Suprapubic skin (tissue), 4 donors: ENCODE measurements at regions not wholly inside any gene's neighbourhood (a gene's known extent, or its start where the extent isn't known, plus 50 kb on each side); places are given as distances from the start of the nearest gene placed in this dataset.

Experiments used
- DNase-seq, 2 donors: peaks; one replicate each; pipeline ENCODE4 v3.0.0-alpha.2; 2019; ENCODE audit warnings: low spot score in 2 of 2
- H3K27ac ChIP-seq: fragments of 200-600 bp; sonication (generic); one replicate; pipeline ENCODE4 v1.5.1; 2019
- H3K27me3 ChIP-seq: fragments of 200-600 bp; sonication (generic); one replicate; pipeline ENCODE4 v1.5.1; 2019
- H3K36me3 ChIP-seq: fragments of 200-600 bp; sonication (generic); one replicate; pipeline ENCODE4 v1.5.1; 2019
- H3K4me1 ChIP-seq: fragments of 200-600 bp; sonication (generic); one replicate; pipeline ENCODE4 v1.5.1; 2019
- H3K4me3 ChIP-seq: fragments of 200-600 bp; sonication (generic); one replicate; pipeline ENCODE4 v1.5.1; 2019; ENCODE audit warnings: mild to moderate bottlenecking
- H3K9me3 ChIP-seq: fragments of 200-600 bp; sonication (generic); one replicate; pipeline ENCODE4 v1.5.1; 2019
- EP300 ChIP-seq: sonication (generic); formaldehyde crosslinking; IDR thresholded peaks from one replicate; pipeline ENCODE4 v1.6.1; 2017; ENCODE audit warnings: antibody characterized with exemption
- POLR2A ChIP-seq, 2 donors: fragments of 450-650 bp; IDR thresholded peaks; one replicate each; pipeline ENCODE4 v1.6.1; 2017; ENCODE audit warnings: antibody characterized with exemption in 2 of 2, mild to moderate bottlenecking in 2 of 2, moderate library complexity in 2 of 2
- POLR2AphosphoS5 ChIP-seq, 3 donors: sonication (generic); formaldehyde crosslinking; IDR thresholded peaks; one replicate each; pipeline ENCODE4 v1.6.1; 2017; ENCODE audit warnings: antibody characterized with exemption in 3 of 3
- WGBS: methylation state at CpG from one replicate; pipeline ENCODE4 v1.1.5; 2018; 5-methylcytosine and 5-hydroxymethylcytosine counted together
- TF ChIP-seq, protein P1 (sequence below), 2 donors: fragments of 200-600 bp in 1 of 2; fragments of 450-650 bp in 1 of 2; sonication (generic) in 1 of 2; IDR thresholded peaks; one replicate each; pipeline ENCODE4 v1.5.1; 2016 to 2019; ENCODE audit warnings: antibody characterized with exemption in 2 of 2, mild to moderate bottlenecking in 1 of 2, moderate library complexity in 1 of 2

DNA sequence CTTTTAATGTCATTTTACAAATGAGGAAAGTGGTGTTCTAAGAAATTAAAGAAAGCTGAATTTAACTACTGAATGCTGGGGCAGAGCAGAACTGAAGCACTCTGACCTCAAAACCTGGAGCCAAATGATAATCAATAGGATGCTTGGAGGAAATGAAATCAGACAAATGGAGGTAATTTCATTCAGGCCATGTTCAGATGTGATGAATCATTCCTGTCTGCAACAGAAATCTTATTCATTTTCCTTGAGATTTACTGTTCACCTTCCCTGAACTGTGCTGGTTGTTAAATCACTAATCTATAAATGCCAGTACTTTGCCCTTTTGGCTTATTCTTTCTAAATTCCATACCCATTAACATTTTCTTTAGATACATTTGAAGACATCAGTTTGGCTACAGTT is 85.6 kb upstream of the SNX7 start:
- no peaks in the 10 kb centered on the region for H3K9me3 ChIP-seq
- no peak overlapping the region for H3K4me3 ChIP-seq
- no peak overlapping the region for H3K27ac ChIP-seq
- no peak for DNase-seq
- TF ChIP-seq POLR2AphosphoS5 (IDR thresholded peaks at IDR 0.05), result no peak
- TF ChIP-seq, protein P1, sequence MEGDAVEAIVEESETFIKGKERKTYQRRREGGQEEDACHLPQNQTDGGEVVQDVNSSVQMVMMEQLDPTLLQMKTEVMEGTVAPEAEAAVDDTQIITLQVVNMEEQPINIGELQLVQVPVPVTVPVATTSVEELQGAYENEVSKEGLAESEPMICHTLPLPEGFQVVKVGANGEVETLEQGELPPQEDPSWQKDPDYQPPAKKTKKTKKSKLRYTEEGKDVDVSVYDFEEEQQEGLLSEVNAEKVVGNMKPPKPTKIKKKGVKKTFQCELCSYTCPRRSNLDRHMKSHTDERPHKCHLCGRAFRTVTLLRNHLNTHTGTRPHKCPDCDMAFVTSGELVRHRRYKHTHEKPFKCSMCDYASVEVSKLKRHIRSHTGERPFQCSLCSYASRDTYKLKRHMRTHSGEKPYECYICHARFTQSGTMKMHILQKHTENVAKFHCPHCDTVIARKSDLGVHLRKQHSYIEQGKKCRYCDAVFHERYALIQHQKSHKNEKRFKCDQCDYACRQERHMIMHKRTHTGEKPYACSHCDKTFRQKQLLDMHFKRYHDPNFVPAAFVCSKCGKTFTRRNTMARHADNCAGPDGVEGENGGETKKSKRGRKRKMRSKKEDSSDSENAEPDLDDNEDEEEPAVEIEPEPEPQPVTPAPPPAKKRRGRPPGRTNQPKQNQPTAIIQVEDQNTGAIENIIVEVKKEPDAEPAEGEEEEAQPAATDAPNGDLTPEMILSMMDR (IDR thresholded peaks at IDR 0.05), result no peak
- TF ChIP-seq EP300, result no peak
- no peaks in the 10 kb centered on the region for H3K27me3 ChIP-seq
- H3K36me3 ChIP-seq, result no peaks in the 10 kb centered on the region
- no peaks in the 10 kb centered on the region for H3K4me1 ChIP-seq

DNA sequence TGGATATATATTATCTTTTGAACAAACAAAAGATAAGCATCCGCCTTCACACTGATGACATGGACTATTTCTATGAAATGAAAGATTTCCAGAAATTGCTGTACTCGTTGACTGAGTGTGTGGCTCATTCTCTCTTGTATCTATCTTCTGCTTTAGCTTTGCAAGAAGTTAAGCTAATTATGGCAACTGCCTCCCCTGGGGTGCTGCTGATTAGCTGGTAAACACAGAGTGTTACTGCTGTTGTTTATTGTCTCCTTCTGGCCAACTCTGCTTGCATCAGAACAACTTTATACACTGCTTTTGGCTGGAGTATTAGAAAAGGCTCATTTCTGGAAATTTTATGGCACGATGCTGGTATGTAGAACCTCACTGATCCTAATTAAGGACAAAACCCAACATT is 95.6 kb upstream of the SNX7 start:
- WGBS, result 59% methylated on average over 3 of the region's 3 CpGs
- H3K36me3 ChIP-seq, result no peaks in the 10 kb centered on the region
- no peak for TF ChIP-seq EP300
- TF ChIP-seq POLR2AphosphoS5 (IDR thresholded peaks at IDR 0.05), result no peak
- TF ChIP-seq, protein P1 (IDR thresholded peaks at IDR 0.05), result no peak
- TF ChIP-seq POLR2A (IDR thresholded peaks at IDR 0.05), result no peak
- H3K27ac ChIP-seq, result no peak overlapping the region
- DNase-seq, result no peak
- H3K4me1 ChIP-seq, result no peaks in the 10 kb centered on the region
- H3K4me3 ChIP-seq, result no peak overlapping the region
- peaks cover 5% of the 10 kb centered on the region for H3K9me3 ChIP-seq
- no peaks in the 10 kb centered on the region for H3K27me3 ChIP-seq

DNA sequence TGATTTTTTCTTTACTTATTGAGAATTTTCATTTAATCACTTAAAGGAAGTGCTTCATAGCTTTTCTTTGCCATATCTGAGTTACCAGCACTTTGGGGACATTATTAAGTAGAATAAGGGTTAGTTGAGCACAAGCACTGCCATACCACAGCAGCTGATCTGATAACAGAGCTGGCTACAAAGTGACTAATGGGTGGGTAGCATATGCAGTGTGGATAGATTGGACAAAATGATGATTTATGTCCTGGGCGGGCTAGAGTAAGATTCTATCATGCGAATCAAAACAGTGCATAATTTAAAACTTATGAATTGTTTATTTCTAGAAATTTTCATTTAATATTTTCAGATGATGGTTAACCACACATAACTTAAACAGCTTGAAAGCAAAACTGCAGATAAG is 102.2 kb upstream of the SNX7 start:
- no peak for DNase-seq
- 80% methylated on average over 2 of the region's 2 CpGs for WGBS

DNA sequence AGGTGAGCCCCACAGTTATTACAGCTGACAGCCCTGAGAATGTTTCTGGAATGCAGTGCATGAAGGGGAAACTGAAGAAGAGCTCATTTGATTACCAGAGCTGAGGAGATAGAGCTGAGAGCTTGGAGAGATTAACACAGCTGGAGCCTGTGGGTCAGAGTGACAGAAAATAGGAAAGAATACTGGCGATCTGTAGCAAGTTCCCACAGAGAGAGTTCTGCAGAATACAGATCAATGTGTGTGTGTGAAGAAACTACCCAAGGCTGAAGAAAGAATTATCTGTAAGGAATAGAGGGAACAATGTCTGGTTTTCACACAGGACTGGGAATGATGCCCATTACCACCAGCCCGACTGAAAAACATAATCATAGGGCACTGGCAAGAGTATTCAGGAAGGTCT is 103.6 kb upstream of the SNX7 start:
- Histone ChIP-seq H3K4me3 (no peak overlapping the region), H3K27ac (no peak overlapping the region), H3K9me3 (peaks cover under 1% of the 10 kb centered on the region), H3K4me1 (no peaks in the 10 kb centered on the region), H3K36me3 (no peaks in the 10 kb centered on the region), H3K27me3 (no peaks in the 10 kb centered on the region)
- DNase-seq, result no peak
- TF ChIP-seq EP300 (no peak), POLR2AphosphoS5 (IDR thresholded peaks at IDR 0.05) (no peak), POLR2A (IDR thresholded peaks at IDR 0.05) (no peak)
- TF ChIP-seq, protein P1 (IDR thresholded peaks at IDR 0.05), result no peak
- WGBS, result 40% methylated on average over 2 of the region's 2 CpGs

More for the DNA sequence above, 102.2 kb upstream of the SNX7 start:
- Histone ChIP-seq H3K9me3 (peaks cover 5% of the 10 kb centered on the region), H3K27me3 (no peaks in the 10 kb centered on the region), H3K27ac (no peak overlapping the region), H3K4me3 (no peak overlapping the region), H3K4me1 (no peaks in the 10 kb centered on the region), H3K36me3 (no peaks in the 10 kb centered on the region)
- TF ChIP-seq, protein P1 (IDR thresholded peaks at IDR 0.05), result no peak
- TF ChIP-seq EP300 (no peak), POLR2A (IDR thresholded peaks at IDR 0.05) (no peak), POLR2AphosphoS5 (IDR thresholded peaks at IDR 0.05) (no peak)

DNA sequence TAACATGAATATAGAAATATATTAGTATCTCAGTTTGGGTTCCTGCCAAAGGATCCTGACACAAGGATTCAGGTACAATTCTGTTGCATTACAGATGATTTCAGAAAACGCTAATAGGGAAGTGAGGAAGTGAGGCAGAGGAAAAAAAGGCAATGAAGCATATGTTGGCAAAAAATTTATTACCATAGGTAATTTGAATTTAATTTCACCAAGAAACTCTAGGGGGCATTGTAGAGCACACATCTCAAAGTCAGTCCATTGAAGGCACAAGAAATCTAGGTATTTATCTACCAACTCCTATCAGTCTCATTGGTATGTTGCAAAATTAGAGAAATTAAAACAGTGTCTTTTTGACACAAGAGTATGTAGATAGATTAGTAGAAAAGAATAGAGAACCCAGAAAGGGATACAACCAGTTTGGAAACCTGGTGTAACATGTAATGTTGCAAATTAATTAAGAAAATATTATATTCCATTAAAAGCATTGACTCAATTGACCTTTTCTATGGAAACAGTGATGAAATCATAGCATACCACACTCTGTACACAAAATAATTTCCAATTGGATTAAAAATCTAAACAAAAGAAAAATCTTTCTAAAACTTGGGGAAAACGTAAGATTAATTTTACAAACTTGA is 104.9 kb upstream of the SNX7 start:
- Histone ChIP-seq H3K4me3 (no peak overlapping the region), H3K36me3 (no peaks in the 10 kb centered on the region), H3K27me3 (no peaks in the 10 kb centered on the region), H3K4me1 (no peaks in the 10 kb centered on the region), H3K9me3 (no peaks in the 10 kb centered on the region), H3K27ac (no peak overlapping the region)
- DNase-seq, result no peak
- 59% methylated on average over 2 of the region's 2 CpGs for WGBS
- TF ChIP-seq POLR2AphosphoS5 (IDR thresholded peaks at IDR 0.05) (no peak), EP300 (no peak), POLR2A (IDR thresholded peaks at IDR 0.05) (no peak)
- TF ChIP-seq, protein P1 (IDR thresholded peaks at IDR 0.05), result no peak
